GM13977 (cell line): ENCODE measurements at regions not wholly inside any gene's neighbourhood (a gene's known extent, or its start where the extent isn't known, plus 50 kb on each side); places are given as distances from the start of the nearest gene placed in this dataset.

ENCODE experiments used
- DNase-seq: peaks from one replicate; pipeline ENCODE4 v3.0.0; 2012; ENCODE audit warnings: low spot score
- CTCF ChIP-seq: IDR thresholded peaks from 2 replicates; pipeline ENCODE4 v1.5.1; 2012; ENCODE audit warnings: mild to moderate bottlenecking, control low read depth; ENCODE audit not compliant: insufficient read depth; ENCODE audit errors: extremely low read depth, missing control alignments
- in situ Hi-C: fragments of 300-500 bp; cut with MboI; formaldehyde crosslinking; loops from one replicate; pipeline ENCODE4 v1.12.0; 2022; ENCODE audit warnings: low sequenced_read_pairs, low pct_unique_long_range_greater_than_20kb, mixed read lengths, inconsistent platforms; ENCODE audit not compliant: unreplicated experiment

- in situ Hi-C loops = no loop called here
- no peak for TF ChIP-seq CTCF
- no peak for DNase-seq
Observed at GRCh38 chr12:67589078-67589477, 59.5 kb upstream of the DYRK2 start.

- TF ChIP-seq CTCF = no peak
- in situ Hi-C loops = no loop called here
- no peak for DNase-seq
Observed at GRCh38 chr12:67590149-67590790, 58.3 kb upstream of the DYRK2 start.

- TF ChIP-seq CTCF = no peak
- in situ Hi-C loops = no loop called here
- DNase-seq = peak; percentile 9
Observed at GRCh38 chr12:67592228-67593011, 56.1 kb upstream of the DYRK2 start.

- DNase-seq = no peak
- no peak for TF ChIP-seq CTCF
Observed at GRCh38 chr12:67593041-67593440, 55.5 kb upstream of the DYRK2 start.

GRCh38 chr12:67593461-67594330 lies 54.8 kb upstream of the DYRK2 start:
- in situ Hi-C loops = no loop called here
- no peak for DNase-seq
- no peak for TF ChIP-seq CTCF

More at GRCh38 chr12:67593041-67593440, 55.5 kb upstream of the DYRK2 start:
- in situ Hi-C loops = no loop called here

- no peak for TF ChIP-seq CTCF
- no peak for DNase-seq
- in situ Hi-C loops = no loop called here
Observed at GRCh38 chr12:67594888-67595287, 53.7 kb upstream of the DYRK2 start.
